DMS79 (cell line): ENCODE measurements at regions not wholly inside any gene's neighbourhood (a gene's known extent, or its start where the extent isn't known, plus 50 kb on each side); places are given as distances from the start of the nearest gene placed in this dataset.

ENCODE experiments used
- DNase-seq: peaks from one replicate; lab custom pipeline; 2025; lab: John Stamatoyannopoulos, UW

GRCh38 chr6:148213366-148213765, 129.3 kb upstream of the SASH1 start:
- no peak for DNase-seq

- DNase-seq = no peak
Observed at GRCh38 chr6:148214667-148215066, 128.0 kb upstream of the SASH1 start.

GRCh38 chr6:148217051-148217450, 125.6 kb upstream of the SASH1 start:
- DNase-seq = no peak

GRCh38 chr6:148217921-148218320, 124.7 kb upstream of the SASH1 start:
- peak; percentile 10 for DNase-seq

GRCh38 chr6:148218542-148219258, 123.9 kb upstream of the SASH1 start:
- no peak for DNase-seq

- no peak for DNase-seq
Observed at GRCh38 chr6:148221196-148221979, 121.2 kb upstream of the SASH1 start.

DNA sequence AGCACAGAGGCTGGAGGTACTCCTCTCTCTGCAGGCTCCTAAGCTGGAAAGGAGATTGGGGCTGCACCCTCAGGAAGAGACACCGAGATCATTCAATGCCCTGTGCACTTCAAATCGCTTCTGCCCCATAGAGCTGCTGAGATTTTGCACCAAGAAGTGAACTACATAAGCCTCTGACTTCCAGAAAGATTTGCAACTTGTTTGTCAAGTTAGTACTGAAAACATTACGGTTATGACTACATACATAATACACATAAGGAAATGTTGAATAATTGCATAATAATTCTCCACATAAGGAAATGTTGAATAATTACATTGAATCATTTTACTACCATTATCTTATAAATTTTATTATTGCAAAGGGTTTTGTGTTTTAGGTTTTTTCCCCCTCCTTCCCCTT, 120.3 kb upstream of the SASH1 start:
- DNase-seq = no peak

GRCh38 chr6:148222846-148223245, 119.8 kb upstream of the SASH1 start:
- DNase-seq = no peak

DNA sequence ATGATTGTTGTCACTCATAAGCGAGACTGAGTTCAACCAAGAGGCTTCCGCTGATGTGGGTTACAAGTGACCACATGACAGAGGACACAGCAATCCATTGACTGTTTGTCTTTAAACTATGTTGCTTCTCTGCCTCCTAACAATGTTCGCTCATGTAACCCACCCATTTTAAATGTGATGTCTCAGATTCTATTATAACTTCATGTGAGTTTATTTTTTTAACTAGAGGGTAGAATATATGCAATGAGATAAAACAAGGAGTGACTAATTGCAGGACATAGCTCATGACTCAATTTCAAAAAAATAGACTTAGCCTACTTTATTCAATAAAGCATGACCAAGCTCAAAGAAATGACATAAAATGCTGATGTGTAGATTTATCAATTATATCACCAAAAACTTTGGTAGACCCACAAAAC, 119.2 kb upstream of the SASH1 start:
- no peak for DNase-seq

GRCh38 chr6:148225871-148226270, 116.8 kb upstream of the SASH1 start:
- DNase-seq = no peak

GRCh38 chr6:148226284-148226683, 116.4 kb upstream of the SASH1 start:
- no peak for DNase-seq

DNA sequence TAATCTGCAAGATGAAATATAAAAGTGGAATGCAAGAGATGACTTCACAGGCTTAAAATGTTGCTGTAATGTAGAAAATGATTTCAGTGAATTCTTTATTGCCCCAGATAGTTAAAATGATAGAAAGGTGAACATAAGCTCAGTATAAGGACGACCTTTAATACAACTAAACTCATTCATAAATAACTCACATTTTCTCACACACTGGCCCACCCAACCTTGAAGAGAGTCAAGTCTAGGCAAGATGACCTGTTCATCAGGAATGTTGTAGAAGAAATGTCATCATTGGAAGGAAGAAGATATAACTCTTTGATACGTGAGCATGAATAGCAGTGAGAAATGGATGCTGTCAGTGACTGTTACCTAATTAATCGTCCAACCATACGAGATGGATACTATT, 111.1 kb upstream of the SASH1 start:
- no peak for DNase-seq

GRCh38 chr6:148235446-148235845, 107.2 kb upstream of the SASH1 start:
- no peak for DNase-seq

DNA sequence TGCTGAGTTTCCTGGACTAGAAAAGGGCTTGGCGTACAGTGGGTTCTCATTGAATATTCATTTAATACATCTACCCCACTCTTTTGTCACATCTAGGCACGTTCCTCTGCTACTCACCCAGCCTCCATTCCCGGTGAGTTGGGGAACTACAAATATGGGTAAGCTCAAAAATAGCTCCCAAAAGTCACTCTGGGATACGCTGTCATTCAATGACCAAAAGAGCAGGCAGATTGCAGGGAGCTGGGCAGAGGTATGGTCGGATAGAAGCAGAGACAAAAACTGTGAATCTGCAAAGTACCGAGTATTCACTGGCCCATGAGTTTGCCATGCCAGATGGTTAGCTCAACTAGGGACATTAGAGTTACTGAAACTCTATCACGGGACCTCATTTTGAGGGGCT, 103.9 kb upstream of the SASH1 start:
- DNase-seq = no peak

- no peak for DNase-seq
Observed at GRCh38 chr6:148239215-148239614, 103.4 kb upstream of the SASH1 start.

DNA sequence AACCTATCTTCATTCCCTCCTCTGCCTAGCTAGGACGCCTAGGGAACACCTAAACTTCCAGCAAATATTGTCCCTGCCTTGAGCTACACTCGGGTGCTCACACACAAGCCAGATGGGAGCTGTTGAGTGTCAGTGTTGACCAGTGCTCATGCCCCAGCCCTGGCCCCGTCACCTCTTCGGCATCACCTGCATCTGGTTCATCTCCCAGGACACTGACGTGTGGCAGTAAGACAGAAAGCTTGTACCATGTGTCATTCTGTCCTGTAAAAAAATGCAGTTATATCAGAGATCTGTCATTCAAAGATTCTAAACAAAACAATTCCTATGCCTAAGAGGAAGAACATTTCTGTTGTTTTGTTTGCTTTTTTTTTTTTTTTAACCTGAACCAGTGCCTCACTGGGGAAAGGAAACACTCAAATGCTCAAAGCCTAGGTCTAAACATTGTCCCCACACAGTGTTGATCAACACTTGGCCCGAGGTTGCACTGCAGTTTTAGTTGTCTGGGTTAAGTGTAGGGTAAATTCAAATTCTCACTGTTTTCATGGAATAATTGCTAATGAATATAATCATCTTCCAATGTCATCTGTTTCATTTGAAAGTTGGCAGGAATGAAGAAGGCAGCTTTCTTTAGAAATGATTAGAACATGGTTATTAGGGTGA, 102.7 kb upstream of the SASH1 start:
- DNase-seq = no peak

GRCh38 chr6:148240461-148240840, 102.2 kb upstream of the SASH1 start:
- DNase-seq = no peak

- no peak for DNase-seq
Observed at GRCh38 chr6:148240861-148241477, 101.7 kb upstream of the SASH1 start.

- DNase-seq = no peak
Observed at GRCh38 chr6:148242180-148242579, 100.5 kb upstream of the SASH1 start.

DNA sequence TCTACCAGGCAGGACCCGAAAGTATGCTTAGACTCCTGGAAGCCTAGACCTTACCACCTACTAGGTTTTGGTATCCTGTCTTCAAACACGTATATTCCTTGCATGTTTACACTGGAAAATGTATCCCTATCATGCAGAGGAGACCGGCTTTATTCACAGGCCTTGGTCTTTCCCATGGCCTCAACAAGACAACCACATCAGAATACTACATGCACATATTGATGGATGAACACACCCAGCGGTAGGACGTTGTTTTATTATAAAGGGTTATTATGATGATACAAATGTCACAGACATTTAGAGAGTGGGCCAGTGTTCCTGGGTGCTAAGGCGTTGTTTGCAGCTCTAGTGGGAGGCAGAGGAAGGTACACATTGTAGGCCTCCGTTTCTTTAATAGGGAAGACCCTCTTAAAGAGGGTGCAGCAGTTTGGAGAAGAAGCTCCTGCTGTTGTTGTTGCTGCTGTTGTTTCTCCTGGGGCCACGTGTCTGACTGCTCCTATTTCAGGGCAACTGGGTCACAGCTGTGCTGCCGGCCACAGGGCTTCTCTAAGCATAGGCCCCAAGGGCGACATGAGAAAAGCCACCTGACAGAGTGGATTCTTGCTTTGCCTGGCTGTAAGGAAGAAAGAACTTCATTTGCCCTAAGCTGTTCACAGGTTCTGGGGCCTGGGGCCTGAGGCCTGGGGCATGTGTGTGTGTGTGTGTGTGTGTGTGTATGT, 98.3 kb upstream of the SASH1 start:
- DNase-seq = no peak

DNA sequence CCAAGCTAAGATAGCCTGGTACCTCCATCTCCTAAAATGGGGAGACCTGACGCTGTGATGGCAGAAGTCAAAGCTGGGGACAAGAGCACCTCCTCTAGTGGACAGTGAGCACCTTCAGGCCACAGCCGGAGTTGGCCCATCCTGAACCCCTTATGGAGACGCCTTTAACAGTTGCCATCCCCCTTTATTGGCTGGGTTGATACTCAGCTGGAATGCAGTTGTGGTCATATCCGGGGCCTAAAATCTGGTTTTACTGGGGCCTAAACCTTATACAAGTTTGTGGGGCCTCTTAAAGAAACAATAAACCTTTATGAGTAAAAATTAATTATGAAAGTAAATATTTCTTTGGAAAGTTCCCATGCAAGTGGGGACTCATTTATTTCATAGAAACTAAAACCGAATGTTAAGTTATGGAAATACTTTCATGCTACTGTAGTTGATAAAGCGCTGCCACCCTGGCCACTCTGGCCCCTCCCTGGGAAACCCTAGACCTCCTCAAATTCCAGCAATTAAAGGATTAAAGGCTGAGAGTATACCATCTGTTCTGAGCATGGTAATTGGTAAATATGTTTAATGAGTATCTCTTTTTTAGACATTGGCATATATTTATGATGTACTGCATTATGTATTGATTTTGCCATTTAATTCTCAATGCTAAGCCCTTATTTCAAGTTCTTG, 95.1 kb upstream of the SASH1 start:
- no peak for DNase-seq
